GM12872 (cell line): ENCODE measurements at regions not wholly inside any gene's neighbourhood (a gene's known extent, or its start where the extent isn't known, plus 50 kb on each side); places are given as distances from the start of the nearest gene placed in this dataset.

Experiments used
- CTCF ChIP-seq: IDR thresholded peaks from 3 replicates; pipeline ENCODE4 v1.5.1; 2011; ENCODE audit warnings: low read depth, mild to moderate bottlenecking, low read length, moderate library complexity; ENCODE audit not compliant: insufficient read depth

- TF ChIP-seq CTCF: no peak
Measured at GRCh38 chr5:124560370-124560769, 186.1 kb downstream of the ZNF608 start.

GRCh38 chr5:124557761-124558160 is 188.7 kb downstream of the ZNF608 start:
- no peak for TF ChIP-seq CTCF

GRCh38 chr5:124554746-124555578 is 191.5 kb downstream of the ZNF608 start:
- no peak for TF ChIP-seq CTCF

GRCh38 chr5:124553911-124554310 is 192.5 kb downstream of the ZNF608 start:
- TF ChIP-seq CTCF: no peak

DNA sequence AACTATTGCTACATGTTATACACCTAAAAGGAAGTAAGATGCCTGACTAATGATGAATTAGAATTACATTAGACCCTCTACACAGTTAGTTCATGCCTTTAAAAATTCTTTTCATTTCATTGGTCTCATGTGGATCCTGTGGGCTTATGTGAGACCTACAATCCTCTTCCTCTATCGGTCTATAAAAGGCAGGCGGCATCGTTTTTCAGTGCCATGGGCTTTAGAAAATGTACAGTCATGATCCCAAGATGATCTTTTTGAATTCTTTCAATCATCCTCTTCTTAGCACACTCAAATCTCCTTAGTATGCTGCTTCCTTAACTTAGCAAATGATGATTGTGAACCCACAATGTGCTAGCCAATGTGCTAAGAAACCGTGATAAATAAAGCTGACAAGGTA is 193.9 kb downstream of the ZNF608 start:
- no peak for TF ChIP-seq CTCF

- TF ChIP-seq CTCF: no peak
Measured at GRCh38 chr5:124551939-124552279, 194.5 kb downstream of the ZNF608 start.

DNA sequence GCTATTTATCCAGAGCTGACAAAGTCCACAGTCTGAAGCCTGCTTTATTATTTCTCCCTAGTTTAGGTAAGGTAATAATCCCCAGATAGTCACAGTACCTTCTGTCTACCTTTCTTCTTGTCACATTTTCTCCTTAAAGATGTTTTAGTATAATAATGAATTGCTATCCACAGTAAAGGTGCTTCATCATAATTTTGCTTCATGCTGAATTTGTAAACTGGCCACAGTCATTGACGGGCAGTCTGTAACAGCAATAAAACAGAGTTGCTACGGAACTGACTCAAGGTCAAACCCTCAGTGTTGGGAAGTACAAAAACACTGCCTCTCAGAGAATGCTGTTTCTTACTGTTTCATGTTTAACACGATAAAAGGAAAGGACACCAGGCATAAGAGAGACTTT is 195.7 kb downstream of the ZNF608 start:
- no peak for TF ChIP-seq CTCF
